Stomach (tissue), 4 donors: ENCODE measurements at regions not wholly inside any gene's neighbourhood (a gene's known extent, or its start where the extent isn't known, plus 50 kb on each side); places are given as distances from the start of the nearest gene placed in this dataset.

Experiments
- POLR2A ChIP-seq, 4 donors: fragments of 450-650 bp; IDR thresholded peaks; one replicate each; pipeline ENCODE4 v1.6.1; 2016; ENCODE audit warnings: antibody characterized with exemption in 4 of 4, control low read depth in 2 of 4, mild to moderate bottlenecking in 1 of 4, moderate library complexity in 1 of 4
- TF ChIP-seq, protein P1 (sequence below), 7 experiments: fragments of 450-650 bp in 4 of 7; fragments of 200-600 bp in 3 of 7; sonication (generic) in 3 of 7; IDR thresholded peaks; one replicate each; pipeline ENCODE4 v1.5.1; 2016 to 2019; ENCODE audit warnings: antibody characterized with exemption in 7 of 7, control low read depth in 2 of 7, mild to moderate bottlenecking in 1 of 7

DNA sequence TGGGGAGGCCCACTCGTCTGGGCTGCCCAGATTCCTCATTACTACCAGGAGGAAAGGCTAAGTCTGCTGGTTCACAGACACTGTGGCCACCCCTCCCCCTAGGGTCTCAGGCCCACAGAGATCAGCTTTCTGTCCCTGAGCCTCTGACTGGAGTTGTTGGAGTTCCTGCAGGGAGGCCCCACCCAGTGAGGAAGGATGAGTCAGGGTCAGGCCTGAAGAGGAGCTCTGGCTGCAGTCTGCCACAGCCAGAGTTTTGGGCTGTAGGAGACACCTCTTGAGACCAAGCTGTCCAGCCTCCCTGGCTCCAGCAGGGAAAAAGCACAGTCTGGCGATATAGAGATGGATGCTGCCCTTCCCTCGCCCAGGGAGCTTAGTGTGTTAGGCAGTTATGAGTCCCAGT lies 720.9 kb upstream of the SEMA6D start:
- TF ChIP-seq, protein P1, sequence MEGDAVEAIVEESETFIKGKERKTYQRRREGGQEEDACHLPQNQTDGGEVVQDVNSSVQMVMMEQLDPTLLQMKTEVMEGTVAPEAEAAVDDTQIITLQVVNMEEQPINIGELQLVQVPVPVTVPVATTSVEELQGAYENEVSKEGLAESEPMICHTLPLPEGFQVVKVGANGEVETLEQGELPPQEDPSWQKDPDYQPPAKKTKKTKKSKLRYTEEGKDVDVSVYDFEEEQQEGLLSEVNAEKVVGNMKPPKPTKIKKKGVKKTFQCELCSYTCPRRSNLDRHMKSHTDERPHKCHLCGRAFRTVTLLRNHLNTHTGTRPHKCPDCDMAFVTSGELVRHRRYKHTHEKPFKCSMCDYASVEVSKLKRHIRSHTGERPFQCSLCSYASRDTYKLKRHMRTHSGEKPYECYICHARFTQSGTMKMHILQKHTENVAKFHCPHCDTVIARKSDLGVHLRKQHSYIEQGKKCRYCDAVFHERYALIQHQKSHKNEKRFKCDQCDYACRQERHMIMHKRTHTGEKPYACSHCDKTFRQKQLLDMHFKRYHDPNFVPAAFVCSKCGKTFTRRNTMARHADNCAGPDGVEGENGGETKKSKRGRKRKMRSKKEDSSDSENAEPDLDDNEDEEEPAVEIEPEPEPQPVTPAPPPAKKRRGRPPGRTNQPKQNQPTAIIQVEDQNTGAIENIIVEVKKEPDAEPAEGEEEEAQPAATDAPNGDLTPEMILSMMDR (IDR thresholded peaks at IDR 0.05), result no peak
- TF ChIP-seq POLR2A (IDR thresholded peaks at IDR 0.05), result no peak
